GM19043 (cell line): ENCODE measurements at regions not wholly inside any gene's neighbourhood (a gene's known extent, or its start where the extent isn't known, plus 50 kb on each side); places are given as distances from the start of the nearest gene placed in this dataset.
"Not testable (repeated sequence)": the region's sequence is repeated elsewhere in the genome, so short reads cannot be mapped to it uniquely, and the experiment has no call there.

ENCODE experiments used
- ATAC-seq: cut with Tn5 transposase; IDR thresholded peaks from one replicate; pipeline ENCODE4 v1.9.1; 2021; ENCODE audit warnings: low read depth; ENCODE audit not compliant: unreplicated experiment

DNA sequence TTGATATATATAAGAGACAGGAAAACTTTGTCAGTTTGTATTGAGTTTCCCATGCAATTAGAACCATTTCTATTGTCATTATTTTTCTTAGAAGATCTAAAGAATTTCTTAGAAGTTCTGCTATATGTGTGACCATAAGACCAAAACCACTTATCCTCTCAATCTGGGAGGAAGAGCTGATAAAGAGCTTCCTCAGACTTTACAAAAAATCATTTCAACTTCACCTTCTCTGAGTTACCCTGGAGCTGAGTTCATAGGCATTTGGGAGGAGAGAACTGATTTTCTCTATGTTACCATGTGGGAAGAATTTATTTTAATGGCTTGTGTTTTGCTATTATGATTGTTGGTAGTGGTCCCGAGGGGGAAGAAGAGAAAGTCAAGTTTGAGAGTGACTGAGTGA is 329.3 kb downstream of the GPD2 start:
- no peak for ATAC-seq

DNA sequence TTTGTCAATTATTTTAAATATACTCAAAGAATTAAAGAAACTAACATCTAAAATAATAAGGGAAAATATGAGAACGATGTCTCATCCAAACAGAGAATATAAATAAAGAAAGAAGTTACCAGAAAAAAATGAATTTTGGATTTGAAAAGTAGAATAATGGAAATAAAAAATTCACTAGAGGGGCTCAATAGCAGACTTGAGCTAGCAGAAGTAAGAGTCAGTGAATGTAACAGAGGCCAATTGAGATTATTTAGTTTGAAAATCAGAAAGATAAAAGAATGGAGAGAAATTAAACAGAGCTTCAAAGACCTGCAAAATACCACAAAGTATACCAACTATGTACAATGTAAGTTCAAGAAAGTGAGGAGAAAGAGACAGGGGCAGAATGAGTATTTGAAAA is 333.6 kb downstream of the GPD2 start:
- no peak for ATAC-seq

DNA sequence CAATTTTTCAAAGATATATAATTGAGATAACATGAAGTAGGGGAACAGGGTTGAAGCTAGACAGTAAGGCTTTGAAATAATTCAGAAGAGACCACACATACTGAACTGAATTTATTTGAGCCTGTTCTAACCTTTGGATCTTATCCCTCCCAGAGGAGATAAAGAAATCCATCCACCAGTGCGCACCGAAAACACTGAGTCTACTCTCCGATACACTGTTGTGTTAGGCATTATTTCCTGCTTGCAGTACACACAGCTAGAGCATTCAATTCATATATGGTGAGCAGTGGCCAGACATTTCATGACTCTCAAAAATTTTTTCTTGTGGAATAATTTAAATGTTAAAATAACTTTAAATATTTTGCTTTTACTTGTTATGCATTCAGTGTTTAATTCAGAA is 342.7 kb downstream of the GPD2 start:
- no peak for ATAC-seq

DNA sequence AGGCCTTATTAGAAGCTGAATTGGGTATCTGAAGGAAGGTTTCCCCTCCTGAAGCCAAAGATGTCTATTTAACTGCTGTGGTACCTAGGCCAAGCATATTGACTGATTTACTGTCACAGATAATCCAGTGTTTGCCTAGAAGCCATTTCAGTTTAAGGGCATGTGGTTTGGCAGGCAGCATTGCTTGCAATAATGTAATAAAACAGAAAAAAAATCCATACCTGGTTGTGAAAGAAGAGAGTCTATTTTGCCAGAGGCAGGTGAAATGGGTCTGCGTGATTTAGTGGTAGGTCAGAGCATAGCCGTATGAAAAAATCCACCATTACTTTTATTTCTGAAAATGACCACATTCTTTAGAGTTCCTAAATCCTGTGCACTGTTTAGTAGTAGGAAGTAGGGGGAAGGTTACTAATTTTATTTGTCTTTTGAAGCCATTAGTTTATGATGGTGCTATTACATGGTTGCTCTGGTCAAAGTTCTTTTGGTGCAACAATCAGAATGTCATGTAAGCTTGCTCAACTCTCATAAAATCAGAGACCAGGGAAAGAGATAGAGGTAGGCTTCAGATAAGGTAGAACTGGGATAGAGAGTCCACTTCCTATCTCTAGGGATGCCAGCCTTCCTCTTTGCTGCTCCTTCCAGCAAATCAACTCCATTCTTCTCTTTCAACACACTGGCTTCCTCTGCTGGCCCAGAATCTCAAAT is 343.4 kb downstream of the GPD2 start:
- no peak for ATAC-seq

DNA sequence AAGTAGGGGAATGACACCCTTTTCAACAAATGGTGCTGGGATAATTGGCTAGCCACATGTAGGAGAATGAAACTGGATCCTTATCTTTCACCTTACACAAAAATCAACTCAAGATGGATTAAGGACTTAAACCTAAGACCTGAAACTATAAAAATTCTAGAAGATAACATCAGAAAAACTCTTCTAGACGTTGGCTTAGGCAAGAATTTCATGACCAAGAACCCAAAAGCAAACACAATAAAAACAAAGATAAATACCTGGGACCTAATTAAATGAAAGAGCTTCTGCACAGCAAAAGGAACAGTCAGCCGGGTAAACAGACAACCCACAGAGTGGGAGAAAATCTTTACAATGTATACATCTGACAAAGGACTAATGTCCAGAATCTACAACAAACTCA is 345.5 kb downstream of the GPD2 start:
- ATAC-seq: not testable (repeated sequence)

DNA sequence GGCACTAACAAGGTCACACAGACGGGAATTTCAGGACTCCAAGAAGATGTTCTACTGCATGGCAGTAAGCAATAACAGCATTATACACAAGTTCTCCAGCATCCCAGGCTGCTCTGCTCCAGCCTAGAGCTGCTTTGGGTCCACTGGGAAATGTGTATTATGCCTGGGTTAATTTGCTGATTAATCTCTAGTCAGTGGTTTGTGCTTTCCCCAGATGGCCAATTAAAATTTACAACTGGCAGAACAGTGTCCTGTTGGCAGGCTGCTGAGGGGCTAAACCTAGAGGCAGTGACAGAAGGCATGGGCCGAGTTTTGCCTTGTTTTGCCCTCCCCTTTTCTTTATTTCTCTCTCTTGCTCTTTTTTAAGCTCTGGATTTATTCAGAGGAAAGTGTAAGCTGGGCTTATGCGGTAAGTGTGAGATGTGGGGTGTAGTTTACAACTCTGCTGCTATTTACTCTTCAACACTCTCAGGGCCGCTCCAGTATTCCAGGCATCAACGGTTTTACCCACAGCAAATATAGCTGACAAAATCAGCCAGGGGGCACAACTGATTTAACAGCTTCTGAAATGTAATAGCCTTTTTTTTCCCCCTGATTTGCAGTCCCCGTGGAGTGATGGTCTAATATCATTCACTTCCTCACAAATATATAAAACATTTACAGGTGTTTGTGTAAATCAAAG is 348.0 kb downstream of the GPD2 start:
- no peak for ATAC-seq

DNA sequence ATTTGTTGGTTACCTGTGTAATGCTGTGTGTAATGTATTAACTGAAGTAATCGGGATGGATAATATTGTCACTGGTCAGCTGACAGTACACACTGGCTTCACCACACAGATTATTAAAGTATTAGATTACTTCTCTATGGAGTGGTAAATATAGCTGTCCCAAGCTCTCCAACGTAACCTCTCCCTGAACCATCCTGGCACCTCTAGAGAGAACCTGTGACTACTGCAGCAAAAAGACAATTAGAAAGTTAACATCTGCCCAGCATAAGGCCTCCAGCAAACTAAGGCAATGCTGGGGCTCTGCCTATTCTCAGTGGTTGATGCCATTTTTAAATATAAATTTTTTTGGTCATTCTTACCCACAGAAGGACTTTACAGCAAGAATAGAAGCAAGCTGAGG is 351.3 kb downstream of the GPD2 start:
- no peak for ATAC-seq

DNA sequence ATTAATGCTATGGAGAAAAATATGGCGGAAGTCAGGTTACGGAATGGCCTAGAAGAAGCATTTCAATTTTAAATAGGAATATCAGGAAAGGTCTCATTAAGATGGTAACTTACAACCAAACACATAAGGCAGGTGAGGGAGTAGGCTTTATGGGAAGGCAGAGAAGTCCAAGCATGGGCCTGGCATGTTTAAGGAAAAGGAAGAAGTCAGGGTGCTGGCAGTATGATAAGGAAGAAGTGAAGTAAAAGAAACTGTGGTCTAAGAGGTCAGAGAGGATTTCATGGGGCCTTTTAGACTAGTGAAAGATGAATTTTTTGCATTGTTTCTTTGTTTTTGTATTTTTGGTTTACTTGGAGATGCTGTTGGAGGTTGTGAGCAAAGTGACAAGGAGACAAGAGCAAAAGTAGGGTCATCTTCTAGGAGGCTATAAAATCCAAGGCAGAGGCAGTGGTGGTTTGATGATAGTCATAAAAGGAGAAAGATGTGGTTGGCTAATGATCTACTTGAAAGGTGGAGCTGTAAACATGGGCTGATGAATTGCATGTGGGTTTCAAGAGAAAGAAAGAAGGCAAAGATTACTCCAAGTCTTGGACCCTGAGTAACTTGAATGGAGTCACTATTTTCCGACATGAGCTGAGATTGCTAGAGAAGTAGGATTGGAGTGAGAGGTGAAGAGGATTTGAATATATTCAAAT is 354.3 kb downstream of the GPD2 start:
- no peak for ATAC-seq

DNA sequence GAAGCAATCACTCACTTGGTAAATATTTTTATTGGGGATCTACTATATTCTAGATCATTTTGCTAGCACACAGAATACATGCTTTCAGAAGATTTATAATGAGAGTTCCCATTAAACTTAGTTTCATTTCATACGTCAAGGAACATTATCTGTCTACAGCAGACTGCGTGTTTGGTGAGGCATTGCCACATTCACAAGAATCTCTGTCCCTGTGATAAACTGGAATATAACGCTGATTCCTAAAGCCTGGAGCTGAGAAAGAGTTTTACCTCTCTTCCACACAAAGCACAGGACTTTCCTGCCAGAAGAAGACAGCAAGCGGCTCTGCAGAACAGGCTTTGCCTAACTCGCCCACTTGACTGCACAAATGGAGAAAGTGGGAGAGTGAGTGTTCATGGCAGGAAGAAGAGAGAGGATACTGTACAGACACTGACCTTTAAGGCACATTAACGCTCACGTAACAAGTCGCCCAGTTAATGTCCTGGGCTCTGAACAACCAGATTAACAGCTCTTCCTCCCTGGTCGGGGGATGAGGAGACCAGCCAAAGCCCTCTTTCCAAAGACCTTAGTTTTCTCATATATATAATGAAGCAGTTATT is 356.2 kb downstream of the GPD2 start:
- ATAC-seq: no peak

DNA sequence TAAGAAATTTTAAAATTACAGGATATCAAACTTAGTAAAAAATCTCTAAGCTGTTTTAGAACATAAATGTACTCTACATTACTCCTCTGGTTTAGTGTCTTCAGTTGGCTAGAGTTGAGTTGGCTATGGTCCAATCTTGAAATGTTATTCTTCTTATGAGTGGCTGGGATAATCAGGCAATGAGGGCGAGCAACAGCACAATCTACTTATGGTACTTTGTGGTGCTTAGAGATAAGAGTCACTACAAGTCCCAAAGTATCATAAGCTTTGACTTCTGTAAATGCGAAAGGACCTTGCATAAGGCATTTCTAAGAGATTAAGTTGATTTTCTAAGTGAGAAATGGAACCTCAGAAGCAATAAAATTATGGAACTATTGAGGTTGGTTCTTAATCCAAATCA is 361.7 kb downstream of the GPD2 start:
- no peak for ATAC-seq

DNA sequence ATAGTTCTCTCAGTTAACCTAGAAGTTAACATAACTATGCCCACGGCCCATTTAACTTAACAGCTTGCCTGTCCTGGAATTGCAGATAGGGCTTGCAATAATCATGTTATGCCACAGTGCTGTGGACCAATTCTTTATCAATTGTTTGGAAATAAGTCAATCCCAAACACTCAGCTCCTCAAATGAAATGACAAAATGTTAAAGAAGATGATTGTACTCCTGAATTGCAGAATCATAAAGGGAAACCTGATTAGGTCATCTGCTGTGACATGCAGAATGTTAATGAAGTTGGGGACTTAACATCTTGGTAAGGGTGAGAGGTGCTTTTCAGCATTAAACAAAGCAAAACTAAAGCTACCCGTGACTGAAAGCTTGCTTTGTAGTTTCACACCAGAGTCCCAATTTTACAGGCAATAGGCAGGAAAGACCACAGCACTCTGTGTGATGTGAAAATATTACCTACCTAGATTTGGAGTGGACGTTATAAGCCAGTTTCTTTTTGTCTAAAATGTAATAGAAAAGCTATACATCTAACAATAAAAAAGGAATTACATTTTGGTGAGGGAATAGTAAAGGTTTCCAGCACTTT is 364.0 kb downstream of the GPD2 start:
- ATAC-seq: no peak

DNA sequence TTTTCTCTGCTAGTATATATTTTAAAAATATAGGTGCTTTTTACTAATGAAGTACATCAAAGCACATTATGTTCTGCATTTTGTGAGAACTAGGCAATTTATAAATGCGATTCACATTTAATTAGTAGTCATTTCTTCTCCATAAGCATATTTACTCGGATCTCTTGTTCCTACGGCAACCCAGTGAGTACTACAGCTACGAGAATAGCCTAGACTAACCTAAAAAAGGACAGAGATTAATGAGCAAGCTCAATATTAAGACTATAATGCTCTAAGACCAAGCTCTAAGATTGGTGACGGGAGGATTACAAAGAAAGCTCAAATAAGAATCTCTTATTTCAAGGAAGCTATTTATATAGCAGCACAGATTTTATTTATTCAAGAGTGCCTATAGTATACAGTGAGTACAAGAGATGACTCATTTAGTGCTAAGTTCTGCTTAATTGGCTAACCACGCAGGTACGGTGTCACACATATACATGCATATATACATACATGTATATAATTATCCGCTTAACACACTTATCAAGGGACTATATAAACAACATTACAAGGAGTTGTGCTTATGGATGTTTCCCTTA is 364.7 kb downstream of the GPD2 start:
- no peak for ATAC-seq

DNA sequence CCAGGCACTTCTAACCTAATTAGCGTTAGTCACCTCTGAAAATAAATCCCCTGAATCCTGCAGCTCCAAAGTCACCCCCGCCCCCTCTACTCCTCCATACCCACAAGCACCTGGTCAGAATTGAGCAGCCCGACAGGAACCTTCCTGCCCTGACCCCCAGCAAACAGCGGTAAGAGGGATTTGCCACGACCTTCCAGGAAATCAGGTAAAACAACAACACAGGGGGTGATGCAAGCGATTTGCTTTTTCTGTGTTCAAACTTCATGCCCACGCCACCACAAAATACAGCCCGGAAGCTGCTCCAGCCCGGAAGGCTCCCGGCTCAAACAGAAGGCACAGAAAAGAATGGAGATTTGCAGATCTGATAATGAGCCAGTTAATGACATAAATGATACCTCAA is 367.1 kb downstream of the GPD2 start:
- ATAC-seq: no peak

DNA sequence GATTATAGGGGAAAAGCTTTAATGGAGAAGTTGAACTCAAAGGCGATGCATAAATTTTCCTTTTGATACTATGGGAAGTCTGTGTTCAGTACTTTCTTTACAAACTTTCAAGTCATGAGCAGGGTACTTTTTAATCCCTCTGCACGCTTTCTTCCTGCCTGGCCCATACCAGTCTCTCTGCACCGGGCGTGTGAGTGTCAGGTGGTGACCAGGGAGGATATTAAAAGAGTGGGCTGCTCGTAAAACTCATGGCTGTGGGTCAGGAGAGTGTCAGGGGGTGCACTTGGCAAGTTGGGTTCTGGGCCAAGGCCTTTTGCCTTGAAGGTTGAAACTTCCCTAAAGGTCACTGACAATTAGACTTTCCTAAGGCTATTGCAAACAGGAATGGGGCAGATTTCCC is 367.8 kb downstream of the GPD2 start:
- no peak for ATAC-seq

DNA sequence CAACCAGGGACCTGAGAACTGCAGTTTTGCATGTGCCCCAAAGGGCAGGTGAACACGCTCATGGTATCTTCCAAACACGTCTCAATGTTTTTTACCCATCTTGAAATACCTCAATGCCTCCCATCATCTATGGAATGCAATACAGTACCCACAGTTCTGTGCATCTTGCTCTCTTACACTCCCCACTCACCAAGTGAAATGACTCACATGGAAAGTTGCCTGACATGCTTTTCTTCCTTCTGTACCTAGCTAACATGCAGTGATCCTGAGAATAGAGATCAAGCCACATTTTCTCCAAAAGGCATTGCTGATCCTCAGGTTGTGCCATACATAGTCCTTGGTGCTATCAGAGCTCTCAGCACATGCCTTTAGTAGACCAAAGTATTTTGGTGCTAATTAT is 373.9 kb downstream of the GPD2 start:
- ATAC-seq: no peak

DNA sequence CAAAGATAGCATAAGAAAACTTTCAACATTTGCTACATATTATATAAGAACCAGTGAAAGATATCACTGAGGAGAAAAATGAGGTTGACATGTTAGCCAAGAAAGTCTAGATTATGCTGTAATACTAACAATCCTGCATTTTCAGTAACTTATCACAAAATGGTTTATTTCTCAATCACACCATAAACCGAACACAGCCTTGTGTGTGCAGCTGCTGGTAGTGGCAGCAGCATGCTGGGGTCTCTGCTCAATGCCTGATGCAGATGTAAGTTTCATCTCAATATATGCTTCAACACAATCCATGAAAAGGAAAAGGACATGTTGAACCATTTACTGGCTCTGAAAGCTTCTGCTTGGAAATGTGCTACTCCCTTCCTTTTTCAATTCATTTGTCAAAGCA is 376.3 kb downstream of the GPD2 start:
- no peak for ATAC-seq

DNA sequence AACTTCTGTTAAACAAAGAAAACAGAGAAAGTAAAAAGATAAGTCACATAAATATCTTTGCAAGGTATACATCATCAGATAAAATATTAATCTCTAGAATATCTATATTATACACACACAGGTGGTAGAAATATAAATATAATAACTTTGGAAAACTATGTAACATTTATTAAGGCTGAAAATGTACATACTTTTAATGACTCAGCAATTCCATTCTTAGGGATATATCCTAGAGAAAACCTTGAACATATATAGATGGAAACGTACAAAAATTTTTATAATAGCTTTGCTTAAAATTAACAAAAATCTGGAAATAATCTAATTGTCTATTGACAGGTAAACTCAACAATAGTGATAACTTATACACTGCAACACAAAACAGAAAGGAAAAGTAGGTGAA is 381.3 kb downstream of the GPD2 start:
- no peak for ATAC-seq

DNA sequence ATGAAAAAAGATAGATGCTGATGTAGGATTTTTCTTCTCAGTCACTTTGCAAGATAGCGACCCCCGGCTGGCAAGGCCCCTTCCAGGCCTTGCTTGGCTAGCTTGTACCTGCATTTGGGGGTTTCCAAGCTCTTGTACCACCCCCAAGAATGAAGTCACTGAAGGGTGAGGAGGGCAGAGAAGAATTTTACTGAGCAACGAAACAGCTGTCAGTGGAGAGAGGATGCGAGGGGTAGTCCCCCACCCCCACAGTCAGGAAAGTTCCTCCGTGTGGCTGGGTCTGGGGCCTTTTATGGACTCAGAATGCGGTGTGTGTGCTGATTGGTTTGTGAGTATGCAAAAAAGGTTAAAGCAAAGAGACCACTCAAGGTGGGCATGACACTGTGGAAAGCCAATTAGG is 382.0 kb downstream of the GPD2 start:
- no peak for ATAC-seq

DNA sequence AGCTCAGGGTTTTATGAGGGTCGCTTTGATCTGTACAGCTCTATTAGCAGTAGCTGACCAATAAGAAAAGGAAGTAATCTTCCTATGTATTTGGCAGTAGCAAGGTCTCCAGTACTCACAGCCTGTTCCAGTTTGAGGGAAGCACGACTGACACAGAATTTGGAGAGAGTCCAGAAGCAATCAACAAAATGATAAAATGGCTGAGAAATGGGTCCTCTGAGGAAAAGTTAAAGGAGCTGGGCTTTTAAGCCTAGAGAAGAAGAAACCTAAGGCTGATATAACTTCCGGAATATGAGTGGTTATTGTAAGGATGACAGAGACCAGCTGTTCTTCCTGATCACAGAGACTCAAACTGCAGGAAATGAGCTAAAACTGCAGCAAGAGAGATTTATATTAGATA is 382.8 kb downstream of the GPD2 start:
- ATAC-seq: no peak

DNA sequence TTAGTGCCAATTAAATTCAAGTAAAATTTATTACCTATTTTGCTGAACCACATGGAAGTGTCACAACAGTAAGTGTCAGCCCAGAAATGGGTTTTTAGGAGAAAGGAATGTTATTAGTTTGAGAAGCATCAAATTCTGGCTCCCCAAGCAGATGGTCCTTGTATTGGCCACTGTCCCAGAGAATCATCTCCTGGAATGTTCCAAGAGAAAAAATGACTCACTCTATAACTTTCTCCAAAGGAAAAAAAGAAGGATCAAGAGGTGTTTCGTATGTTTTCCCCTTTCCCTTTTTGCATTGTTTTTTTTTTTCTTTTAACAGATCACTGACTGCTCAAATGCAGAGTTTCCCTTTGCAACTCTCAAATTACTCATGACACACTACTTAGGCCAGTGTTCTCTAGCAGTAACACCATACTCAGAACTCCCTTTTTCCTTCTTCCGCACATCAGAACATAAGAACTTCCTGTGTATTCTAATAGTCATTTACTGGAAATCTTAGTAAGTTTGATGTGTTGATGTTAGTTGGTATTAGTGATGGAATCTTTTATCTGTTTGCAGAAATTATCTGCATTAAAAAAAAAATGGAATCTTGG is 390.3 kb downstream of the GPD2 start:
- ATAC-seq: no peak
